GM12872 (cell line): ENCODE measurements at regions not wholly inside any gene's neighbourhood (a gene's known extent, or its start where the extent isn't known, plus 50 kb on each side); places are given as distances from the start of the nearest gene placed in this dataset.

ENCODE experiments used
- CTCF ChIP-seq: IDR thresholded peaks from 3 replicates; pipeline ENCODE4 v1.5.1; 2011; ENCODE audit warnings: low read depth, mild to moderate bottlenecking, low read length, moderate library complexity; ENCODE audit not compliant: insufficient read depth

GRCh38 chr1:90778486-90778885 is 61.4 kb upstream of the BARHL2 start:
- no peak for TF ChIP-seq CTCF

GRCh38 chr1:90773812-90774211 is 56.7 kb upstream of the BARHL2 start:
- no peak for TF ChIP-seq CTCF

GRCh38 chr1:90768826-90769225 is 51.7 kb upstream of the BARHL2 start:
- TF ChIP-seq CTCF, result no peak

- no peak for TF ChIP-seq CTCF
Observed at GRCh38 chr1:90768098-90768497, 51.0 kb upstream of the BARHL2 start.
